AG04449 (cell line): ENCODE measurements at regions not wholly inside any gene's neighbourhood (a gene's known extent, or its start where the extent isn't known, plus 50 kb on each side); places are given as distances from the start of the nearest gene placed in this dataset.

Experiments
- CTCF ChIA-PET: fragments of 350-600 bp; formaldehyde crosslinking; extraction: SDS; loops from one replicate; lab custom pipeline; 2021; ENCODE audit warnings: antibody characterized with exemption; lab: Yijun Ruan, JAX
- POLR2A ChIA-PET: fragments of 400-600, 350-600 bp; formaldehyde crosslinking; extraction: SDS; loops from one replicate; lab custom pipeline; 2020; ENCODE audit warnings: antibody characterized with exemption, inconsistent platforms; lab: Yijun Ruan, JAX
- DNase-seq: peaks from one replicate; pipeline ENCODE4 v3.0.0-alpha.2; 2010; ENCODE audit warnings: low read depth, low spot score
- H3K4me3 ChIP-seq: 2 replicates; pipeline ENCODE4 v1.5.1; 2011; ENCODE audit warnings: low read depth, mild to moderate bottlenecking, control low read depth, low read length
- CTCF ChIP-seq: IDR thresholded peaks from one replicate; pipeline ENCODE4 v1.5.1; 2011; ENCODE audit warnings: mild to moderate bottlenecking, moderate library complexity, low read length, control low read depth, inconsistent platforms; ENCODE audit not compliant: insufficient read depth; ENCODE audit errors: missing control alignments

DNA sequence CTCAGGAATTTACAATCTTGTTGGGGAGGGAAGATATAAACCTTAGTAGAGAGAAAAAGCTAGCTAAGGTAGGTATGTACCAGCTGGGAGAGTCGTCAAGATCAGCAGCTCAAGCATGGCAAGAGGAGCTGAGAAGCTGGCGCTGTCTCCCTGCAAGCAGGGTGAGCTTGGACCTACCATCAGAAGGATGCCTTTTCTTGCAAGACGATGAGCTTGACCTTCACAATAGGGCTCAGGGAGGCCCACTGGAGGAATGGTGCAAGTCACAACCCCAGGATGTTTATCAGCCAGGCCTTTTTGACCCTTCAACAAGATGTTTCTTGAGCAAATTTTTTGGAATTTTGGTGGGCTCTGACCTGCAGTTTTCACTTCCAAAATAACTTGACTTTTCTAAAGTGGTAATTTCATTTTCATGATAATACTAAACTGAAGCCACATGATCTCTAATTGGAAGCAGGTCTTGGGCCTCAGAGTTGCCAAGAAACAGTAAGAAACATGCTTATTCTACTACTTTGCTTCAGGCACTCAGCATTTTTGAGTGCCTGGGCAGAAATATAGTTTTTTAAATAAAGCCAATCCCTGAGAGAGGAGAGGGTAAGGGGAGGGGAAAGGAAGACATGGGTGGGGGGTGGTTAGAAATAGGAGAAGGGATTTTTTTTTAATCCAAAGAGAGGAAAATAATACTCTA is 258.1 kb downstream of the CLIC5 start:
- H3K4me3 ChIP-seq, result no peak overlapping the region
- ChIA-PET POLR2A (no interaction called here), CTCF (interaction anchor here (0.9 to 1.1 kb wide), 2 partner anchors 11 to 173 kb away, joined by 3 read pairs; no protein-coding TSS in a partner anchor)
- TF ChIP-seq CTCF, result no peak
- DNase-seq, result no peak

- CTCF ChIA-PET, result interaction anchor here (1.1 kb wide), 1 partner anchor 174 kb away, joined by 3 read pairs; no protein-coding TSS in a partner anchor
- H3K4me3 ChIP-seq, result no peak overlapping the region
- no peak for TF ChIP-seq CTCF
- DNase-seq, result no peak
- POLR2A ChIA-PET, result no interaction called here
These were observed 259.1 kb downstream of the CLIC5 start for GRCh38 chr6:45756606-45757005.

DNA sequence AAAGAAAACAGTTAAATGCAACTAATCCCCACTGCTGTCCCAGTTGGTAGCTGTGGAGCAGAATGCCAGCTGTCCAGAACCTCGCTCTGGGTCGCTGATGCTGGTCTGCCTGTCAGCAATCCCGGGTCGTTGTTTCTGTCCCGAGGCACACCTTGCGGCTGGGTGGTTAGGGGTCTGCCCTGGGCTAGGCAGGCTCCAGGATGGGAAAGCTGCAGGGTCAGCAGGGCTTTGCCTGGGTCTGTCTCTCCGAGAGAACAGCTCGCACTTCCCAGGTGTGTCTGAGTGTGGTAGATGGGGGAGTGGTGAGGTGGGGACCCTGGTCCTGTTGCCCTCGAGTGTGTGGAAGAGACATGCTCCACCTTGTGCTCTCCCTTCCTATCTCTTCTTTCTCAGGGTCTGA is 261.2 kb downstream of the CLIC5 start:
- no peak for TF ChIP-seq CTCF
- CTCF ChIA-PET, result no interaction called here
- DNase-seq, result no peak
- no peak overlapping the region for H3K4me3 ChIP-seq
- POLR2A ChIA-PET, result no interaction called here

- DNase-seq, result peak; percentile 50
- H3K4me3 ChIP-seq, result no peak overlapping the region
- CTCF ChIA-PET, result interaction anchor here (1.0 to 1.6 kb wide), 4 partner anchors 11 to 1091 kb away, joined by 3 to 5 read pairs (median 3); no protein-coding TSS in a partner anchor
- POLR2A ChIA-PET, result no interaction called here
- TF ChIP-seq CTCF, result no peak
These were observed 269.6 kb downstream of the CLIC5 start for GRCh38 chr6:45746046-45746445.

GRCh38 chr6:45743028-45743615 is 272.5 kb downstream of the CLIC5 start:
- CTCF ChIA-PET, result interaction anchor here (1.4 kb wide), 1 partner anchor 41 kb away, joined by 3 read pairs; no protein-coding TSS in a partner anchor
- POLR2A ChIA-PET, result no interaction called here
- no peak overlapping the region for H3K4me3 ChIP-seq
- no peak for DNase-seq
- no peak for TF ChIP-seq CTCF

GRCh38 chr6:45742591-45742990 is 273.1 kb downstream of the CLIC5 start:
- H3K4me3 ChIP-seq, result no peak overlapping the region
- POLR2A ChIA-PET, result no interaction called here
- CTCF ChIA-PET, result interaction anchor here (1.1 to 1.5 kb wide), 3 partner anchors 42 to 1267 kb away, joined by 3 to 6 read pairs (median 5); no protein-coding TSS in a partner anchor
- no peak for DNase-seq
- no peak for TF ChIP-seq CTCF
